Keratinocyte (primary cell): ENCODE measurements at regions not wholly inside any gene's neighbourhood (a gene's known extent, or its start where the extent isn't known, plus 50 kb on each side); places are given as distances from the start of the nearest gene placed in this dataset.
"Not testable (repeated sequence)": the region's sequence is repeated elsewhere in the genome, so short reads cannot be mapped to it uniquely, and the experiment has no call there.

Experiments
- EZH2 ChIP-seq: IDR thresholded peaks from one replicate; pipeline ENCODE4 v1.6.1; 2012; ENCODE audit warnings: inconsistent platforms, mild to moderate bottlenecking, low read length, moderate library complexity
- TF ChIP-seq, protein P1 (sequence below), 3 experiments: IDR thresholded peaks in 1 of 3; conservative IDR thresholded peaks in 1 of 3; optimal IDR thresholded peaks in 1 of 3; 2 replicates in 2 of 3; 3 replicates in 1 of 3; pipeline versions ENCODE3 to v1.5.1; 2011; ENCODE audit warnings: low read length in 3 of 3, mild to moderate bottlenecking in 3 of 3, moderate library complexity in 2 of 3, control low read depth in 1 of 3, inconsistent platforms in 1 of 3; ENCODE audit not compliant: insufficient read depth in 2 of 3; ENCODE audit errors: extremely low read depth in 1 of 3

DNA sequence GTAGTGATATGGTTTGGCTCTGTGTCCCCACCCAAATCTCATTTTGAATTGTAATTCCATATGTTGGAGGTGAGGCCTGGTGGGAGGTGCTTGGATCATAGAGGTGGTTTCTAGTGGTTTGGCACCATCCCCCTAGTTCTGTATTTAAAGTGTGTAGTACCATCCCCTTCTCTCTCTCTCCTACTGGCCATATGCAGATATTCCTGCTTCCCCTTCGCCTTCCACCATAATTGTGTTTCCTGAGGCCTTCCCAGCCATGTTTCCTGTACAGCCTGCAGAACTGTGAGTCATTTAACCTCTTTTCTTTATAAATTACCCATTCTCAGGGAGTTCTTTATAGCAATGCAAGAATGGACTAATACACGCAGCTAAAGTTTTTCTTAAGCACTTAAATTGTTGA, 340.0 kb downstream of the ANAPC1 start:
- TF ChIP-seq, protein P1, sequence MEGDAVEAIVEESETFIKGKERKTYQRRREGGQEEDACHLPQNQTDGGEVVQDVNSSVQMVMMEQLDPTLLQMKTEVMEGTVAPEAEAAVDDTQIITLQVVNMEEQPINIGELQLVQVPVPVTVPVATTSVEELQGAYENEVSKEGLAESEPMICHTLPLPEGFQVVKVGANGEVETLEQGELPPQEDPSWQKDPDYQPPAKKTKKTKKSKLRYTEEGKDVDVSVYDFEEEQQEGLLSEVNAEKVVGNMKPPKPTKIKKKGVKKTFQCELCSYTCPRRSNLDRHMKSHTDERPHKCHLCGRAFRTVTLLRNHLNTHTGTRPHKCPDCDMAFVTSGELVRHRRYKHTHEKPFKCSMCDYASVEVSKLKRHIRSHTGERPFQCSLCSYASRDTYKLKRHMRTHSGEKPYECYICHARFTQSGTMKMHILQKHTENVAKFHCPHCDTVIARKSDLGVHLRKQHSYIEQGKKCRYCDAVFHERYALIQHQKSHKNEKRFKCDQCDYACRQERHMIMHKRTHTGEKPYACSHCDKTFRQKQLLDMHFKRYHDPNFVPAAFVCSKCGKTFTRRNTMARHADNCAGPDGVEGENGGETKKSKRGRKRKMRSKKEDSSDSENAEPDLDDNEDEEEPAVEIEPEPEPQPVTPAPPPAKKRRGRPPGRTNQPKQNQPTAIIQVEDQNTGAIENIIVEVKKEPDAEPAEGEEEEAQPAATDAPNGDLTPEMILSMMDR (optimal IDR thresholded peaks at IDR 0.05 in 1 of 3, IDR thresholded peaks at IDR 0.05 in 1 of 3, conservative IDR thresholded peaks at IDR 0.05 in 1 of 3; ENCODE audit: extremely low read depth in 1 of 3, insufficient read depth in 2 of 3, low read length in 3 of 3), result not testable (repeated sequence)
- not testable (repeated sequence) for TF ChIP-seq EZH2
